Thyroid gland (tissue), 4 donors: ENCODE measurements at regions not wholly inside any gene's neighbourhood (a gene's known extent, or its start where the extent isn't known, plus 50 kb on each side); places are given as distances from the start of the nearest gene placed in this dataset.

Source experiments
- CTCF ChIP-seq, 6 experiments: fragments of 200-600 bp in 3 of 6; fragments of 450-650 bp in 3 of 6; sonication (generic) in 3 of 6; IDR thresholded peaks; one replicate each; pipeline ENCODE4 v1.5.1; 2016 to 2019; ENCODE audit warnings: antibody characterized with exemption in 6 of 6, mild to moderate bottlenecking in 2 of 6, inconsistent platforms in 1 of 6, moderate library complexity in 1 of 6
- POLR2A ChIP-seq, 2 donors: fragments of 450-650 bp; IDR thresholded peaks; one replicate each; pipeline ENCODE4 v1.6.1; 2017; ENCODE audit warnings: antibody characterized with exemption in 2 of 2, mild to moderate bottlenecking in 2 of 2, moderate library complexity in 1 of 2

- TF ChIP-seq CTCF (IDR thresholded peaks at IDR 0.05) (no peak), POLR2A (IDR thresholded peaks at IDR 0.05) (no peak)
Measured at GRCh38 chr13:50584856-50585580, 258.5 kb downstream of the DLEU7 start.
